Adrenal gland (tissue), 9 donors: ENCODE measurements at regions not wholly inside any gene's neighbourhood (a gene's known extent, or its start where the extent isn't known, plus 50 kb on each side); places are given as distances from the start of the nearest gene placed in this dataset.

ENCODE experiments used
- DNase-seq, 7 donors: peaks; one replicate each; pipeline ENCODE4 v3.0.0-alpha.2; 2019 to 2020
- H3K27ac ChIP-seq, 5 donors: fragments of 200-600 bp; sonication (generic) in 4 of 5; 1 replicate in 3 of 5; 2 replicates in 2 of 5; pipeline versions ENCODE4 v1.5.1 to v1.8.0; 2016 to 2020; ENCODE audit warnings: mild to moderate bottlenecking in 1 of 5
- H3K27me3 ChIP-seq: fragments of 200-600 bp; 2 replicates; pipeline ENCODE4 v1.8.0; 2021
- H3K36me3 ChIP-seq, 2 donors: fragments of 200-600 bp; replicated peaks in 1 of 2; 1 replicate in 1 of 2; 2 replicates in 1 of 2; pipeline versions ENCODE4 v1.5.1 to v1.8.0; 2018 to 2022
- H3K4me1 ChIP-seq, 2 donors: fragments of 200-600 bp; replicated peaks in 1 of 2; 1 replicate in 1 of 2; 2 replicates in 1 of 2; pipeline versions ENCODE4 v1.5.1 to v1.8.0; 2018 to 2021
- H3K4me3 ChIP-seq, 4 donors: fragments of 200-600 bp; sonication (generic) in 3 of 4; one replicate each; pipeline ENCODE4 v1.5.1; 2016 to 2018
- H3K9me3 ChIP-seq, 3 donors: fragments of 200-600 bp; sonication (generic) in 1 of 3; replicated peaks in 1 of 3; 1 replicate in 2 of 3; 2 replicates in 1 of 3; pipeline versions ENCODE4 v1.5.1 to v1.8.0; 2016 to 2021
- POLR2A ChIP-seq, 2 donors: fragments of 450-650 bp; IDR thresholded peaks; one replicate each; pipeline ENCODE4 v1.6.1; 2017; ENCODE audit warnings: antibody characterized with exemption in 2 of 2, mild to moderate bottlenecking in 2 of 2, moderate library complexity in 1 of 2
- WGBS, 4 donors: extraction: QIAGEN DNeasy Blood & Tissue Kit in 2 of 4; methylation state at CpG; one replicate each; pipeline versions ENCODE4 v1.1.5 to v1.1.7; 2013 to 2017; 5-methylcytosine and 5-hydroxymethylcytosine counted together
- intact Hi-C, 2 donors: fragments of 100-400 bp; cut with DNase I; formaldehyde crosslinking; loops; one replicate each; pipeline versions ENCODE4 v1.14.1 to v1.15.0; 2022 to 2023
- TF ChIP-seq, protein P1 (sequence below), 6 experiments: fragments of 450-650 bp in 4 of 6; fragments of 200-600 bp in 2 of 6; sonication (generic) in 1 of 6; IDR thresholded peaks; 1 replicate in 5 of 6; 2 replicates in 1 of 6; pipeline versions ENCODE4 v1.5.1 to v1.8.0; 2016 to 2021; ENCODE audit warnings: antibody characterized with exemption in 6 of 6, mild to moderate bottlenecking in 2 of 6, moderate library complexity in 1 of 6
- donor health status: healthy with polysubstance abuse.
- donor health status: Bipolar disorder and iron deficiency.
- donor health status: DM: yes; HTN: yes; CAD: no.
- donor health status: DM: no; HTN: no; CAD: no.
- donor health status: DM: no; HTN: no; CAD: no.

DNA sequence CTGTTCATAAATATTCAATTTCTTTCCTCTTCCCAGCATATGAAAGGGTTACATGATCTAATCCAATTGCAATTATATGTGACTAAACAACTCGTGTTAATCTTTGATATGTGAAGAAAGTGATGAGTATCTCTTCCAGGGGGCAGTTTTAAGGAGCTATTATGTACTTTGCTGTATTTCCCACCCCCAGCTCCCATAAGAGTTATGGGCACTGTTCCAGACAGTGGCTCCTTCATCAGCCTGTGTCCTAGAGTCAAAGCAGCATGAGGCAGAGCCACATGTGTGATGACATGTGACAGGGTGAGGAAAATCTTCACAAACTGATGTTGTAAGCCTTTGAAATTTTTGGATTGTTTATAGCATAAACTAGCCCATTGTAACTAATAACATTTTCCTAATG is 315.4 kb downstream of the DIPK2A start:
- H3K9me3 ChIP-seq, result no peaks in the 10 kb centered on the region
- DNase-seq, result no peak
- intact Hi-C loops, result no loop called here
- no peak overlapping the region for H3K4me3 ChIP-seq
- no peaks in the 10 kb centered on the region for H3K36me3 ChIP-seq
- TF ChIP-seq POLR2A (IDR thresholded peaks at IDR 0.05), result no peak
- TF ChIP-seq, protein P1, sequence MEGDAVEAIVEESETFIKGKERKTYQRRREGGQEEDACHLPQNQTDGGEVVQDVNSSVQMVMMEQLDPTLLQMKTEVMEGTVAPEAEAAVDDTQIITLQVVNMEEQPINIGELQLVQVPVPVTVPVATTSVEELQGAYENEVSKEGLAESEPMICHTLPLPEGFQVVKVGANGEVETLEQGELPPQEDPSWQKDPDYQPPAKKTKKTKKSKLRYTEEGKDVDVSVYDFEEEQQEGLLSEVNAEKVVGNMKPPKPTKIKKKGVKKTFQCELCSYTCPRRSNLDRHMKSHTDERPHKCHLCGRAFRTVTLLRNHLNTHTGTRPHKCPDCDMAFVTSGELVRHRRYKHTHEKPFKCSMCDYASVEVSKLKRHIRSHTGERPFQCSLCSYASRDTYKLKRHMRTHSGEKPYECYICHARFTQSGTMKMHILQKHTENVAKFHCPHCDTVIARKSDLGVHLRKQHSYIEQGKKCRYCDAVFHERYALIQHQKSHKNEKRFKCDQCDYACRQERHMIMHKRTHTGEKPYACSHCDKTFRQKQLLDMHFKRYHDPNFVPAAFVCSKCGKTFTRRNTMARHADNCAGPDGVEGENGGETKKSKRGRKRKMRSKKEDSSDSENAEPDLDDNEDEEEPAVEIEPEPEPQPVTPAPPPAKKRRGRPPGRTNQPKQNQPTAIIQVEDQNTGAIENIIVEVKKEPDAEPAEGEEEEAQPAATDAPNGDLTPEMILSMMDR (IDR thresholded peaks at IDR 0.05), result no peak
- no peaks in the 10 kb centered on the region for H3K27me3 ChIP-seq
- WGBS, 4 donors, result 22 to 52% (median 41%) methylated on average over 1 of the region's 1 CpG
- no peak overlapping the region for H3K27ac ChIP-seq
- H3K4me1 ChIP-seq, result no peaks in the 10 kb centered on the region

DNA sequence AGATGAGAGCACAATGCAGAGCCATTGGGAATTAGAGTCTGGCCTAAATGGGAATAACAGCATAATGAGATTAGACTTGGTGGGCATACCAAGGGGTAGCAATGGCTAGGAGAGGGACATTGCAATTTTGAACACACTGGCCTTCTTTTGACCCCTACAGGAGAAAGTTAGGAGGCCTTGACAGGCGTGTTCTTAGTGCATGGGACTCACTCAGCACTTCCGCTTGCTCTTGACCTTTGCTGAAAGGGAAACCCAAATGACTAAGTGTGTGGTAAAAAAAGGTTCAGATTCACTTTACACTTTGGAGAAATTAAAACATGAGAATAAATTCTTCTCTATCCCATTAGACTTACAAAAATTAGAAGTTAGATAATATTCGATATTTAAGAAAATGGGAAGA is 317.4 kb downstream of the DIPK2A start:
- intact Hi-C loops, result no loop called here
- WGBS, 4 donors, result 76 to 87% (median 80%) methylated on average over 3 of the region's 3 CpGs
- no peak overlapping the region for H3K4me3 ChIP-seq
- TF ChIP-seq, protein P1 (IDR thresholded peaks at IDR 0.05), result no peak
- no peak for TF ChIP-seq POLR2A (IDR thresholded peaks at IDR 0.05)
- no peaks in the 10 kb centered on the region for H3K9me3 ChIP-seq
- H3K27ac ChIP-seq, result no peak overlapping the region
- no peaks in the 10 kb centered on the region for H3K4me1 ChIP-seq
- no peaks in the 10 kb centered on the region for H3K36me3 ChIP-seq
- no peak for DNase-seq
- no peaks in the 10 kb centered on the region for H3K27me3 ChIP-seq

DNA sequence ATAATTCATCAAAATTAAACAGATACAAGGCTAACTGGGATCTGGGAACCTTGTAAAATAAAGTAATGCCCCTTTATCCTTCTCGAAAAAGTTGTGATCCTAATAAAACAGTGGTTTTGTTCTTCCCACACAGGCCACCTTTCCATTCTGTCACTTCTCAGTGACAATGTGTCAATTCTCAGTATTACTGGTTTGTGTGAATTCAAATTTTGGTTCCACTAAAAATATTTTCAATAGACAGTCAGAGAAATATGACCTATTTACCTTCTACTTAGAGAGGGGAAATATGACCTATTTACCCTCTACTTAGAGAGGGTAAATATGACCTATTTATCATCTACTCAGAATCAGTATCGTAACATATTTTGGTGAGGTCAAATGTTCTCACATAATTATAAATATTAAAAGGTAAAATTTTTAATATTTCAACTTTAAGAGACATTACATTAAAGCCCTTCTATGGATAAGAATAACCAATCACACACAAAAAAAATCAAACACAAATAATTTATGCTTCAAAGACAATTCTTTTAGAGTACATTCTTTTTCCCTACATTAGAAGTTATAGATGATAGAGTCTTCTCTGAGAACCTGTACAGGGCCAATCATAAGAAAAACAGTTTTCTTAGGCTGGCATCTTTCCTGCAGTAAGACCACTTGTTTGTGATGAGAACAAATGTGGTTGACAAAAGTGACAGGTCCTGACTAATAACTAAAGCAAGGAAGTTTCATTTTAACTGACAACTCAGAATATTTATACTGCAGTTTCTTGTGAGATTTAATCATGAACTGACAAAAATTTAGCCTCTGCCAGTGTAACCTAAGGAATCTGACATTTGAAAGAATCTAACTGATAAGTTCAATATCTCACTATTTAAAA is 323.3 kb downstream of the DIPK2A start:
- Histone ChIP-seq H3K27me3 (no peaks in the 10 kb centered on the region), H3K9me3 (peaks cover 0 to 8% (median 0%) of the 10 kb centered on the region in 3 donors), H3K4me1 (no peaks in the 10 kb centered on the region), H3K36me3 (no peaks in the 10 kb centered on the region), H3K4me3 (no peak overlapping the region), H3K27ac (no peak overlapping the region)
- DNase-seq, result no peak
- WGBS, 4 donors, result 83 to 91% (median 89%) methylated on average over 2 of the region's 2 CpGs
- intact Hi-C loops, result no loop called here
- TF ChIP-seq, protein P1 (IDR thresholded peaks at IDR 0.05), result no peak
- no peak for TF ChIP-seq POLR2A (IDR thresholded peaks at IDR 0.05)

DNA sequence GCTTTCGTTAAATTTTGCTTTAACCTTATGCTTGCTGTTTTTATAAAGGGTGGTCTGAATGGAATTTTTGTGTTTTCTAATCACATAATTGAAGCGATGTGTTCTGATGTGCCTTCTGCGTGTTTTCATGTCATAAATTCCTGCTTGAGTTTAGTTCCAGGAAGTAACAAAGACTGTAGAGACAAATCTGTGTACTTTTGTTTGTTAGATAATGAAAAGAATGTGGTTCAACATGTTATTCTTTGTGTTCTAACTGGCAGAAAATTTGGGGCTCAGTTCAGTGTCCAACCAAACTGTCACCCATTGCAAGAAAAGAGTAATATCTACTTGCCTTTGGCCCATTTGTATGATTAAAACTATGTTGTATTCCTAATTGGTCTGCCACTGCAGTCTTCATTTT is 324.0 kb downstream of the DIPK2A start:
- Histone ChIP-seq H3K4me3 (no peak overlapping the region), H3K9me3 (peaks cover 0 to 8% (median 0%) of the 10 kb centered on the region in 3 donors), H3K27me3 (no peaks in the 10 kb centered on the region), H3K4me1 (no peaks in the 10 kb centered on the region), H3K36me3 (no peaks in the 10 kb centered on the region), H3K27ac (no peak overlapping the region)
- TF ChIP-seq, protein P1 (IDR thresholded peaks at IDR 0.05), result no peak
- no peak for TF ChIP-seq POLR2A (IDR thresholded peaks at IDR 0.05)
- no peak for DNase-seq
- intact Hi-C loops, result no loop called here
- 71 to 78% (median 76%) methylated on average over 3 of the region's 3 CpGs for WGBS, 4 donors
